H54 (cell line): ENCODE measurements at regions not wholly inside any gene's neighbourhood (a gene's known extent, or its start where the extent isn't known, plus 50 kb on each side); places are given as distances from the start of the nearest gene placed in this dataset.
A peak's percentile ranks its signal among the peaks of the same experiment; 100 is the strongest.

Experiments used
- DNase-seq: peaks from one replicate; pipeline ENCODE4 v3.0.0; 2011; ENCODE audit warnings: low spot score, mixed read lengths; ENCODE audit not compliant: insufficient read length
- FAIRE-seq: peaks from 3 replicates; lab custom pipeline; 2011; peaks lifted over from hg19 to GRCh38; lab: Jason Lieb, UNC
- POLR2A ChIP-seq: IDR thresholded peaks from 2 replicates; pipeline ENCODE4 v1.6.1; 2011; ENCODE audit warnings: low read depth, mild to moderate bottlenecking, low read length

DNA sequence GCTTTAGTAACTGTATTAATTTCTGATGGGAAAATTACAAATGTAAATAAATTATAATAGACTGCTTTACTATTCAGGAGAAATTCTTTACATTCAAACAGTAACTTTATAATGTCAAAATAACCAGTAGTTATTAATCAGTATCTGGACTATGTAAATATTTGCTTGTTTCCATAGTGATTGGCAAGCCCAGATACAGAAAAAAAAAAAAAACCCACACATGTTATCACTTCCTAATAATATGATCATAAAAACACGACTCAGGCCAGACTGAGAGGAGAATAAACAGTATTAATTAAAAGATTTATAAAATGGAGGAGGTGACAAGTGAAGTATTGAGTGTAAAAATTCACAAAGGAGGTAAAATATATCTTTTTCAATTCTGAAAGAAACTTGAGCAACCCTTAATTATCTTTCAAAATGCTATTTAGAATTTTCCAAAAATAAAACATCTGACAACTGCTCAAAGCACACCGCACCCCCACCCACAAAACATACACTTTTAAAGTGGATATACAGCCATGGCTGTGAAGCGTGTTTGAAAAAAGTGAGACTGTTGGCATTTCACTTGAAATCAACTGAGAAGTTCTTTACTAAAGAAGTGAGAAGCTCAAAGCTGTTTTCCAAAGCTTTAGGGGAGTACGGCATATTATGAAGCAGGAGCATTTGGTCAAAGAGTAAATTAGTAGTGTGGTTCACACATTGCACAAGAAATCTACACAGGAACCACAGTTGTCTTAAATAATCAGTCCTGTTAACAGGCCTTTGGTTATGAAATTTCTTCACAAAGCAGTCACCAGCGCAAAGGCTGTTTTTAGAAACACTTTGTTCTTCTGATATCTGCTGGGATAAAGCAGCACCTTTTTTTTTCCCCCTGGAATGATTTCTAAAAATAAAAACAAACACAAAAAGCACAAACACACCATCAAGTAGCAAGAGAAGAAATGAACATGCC lies 475.8 kb downstream of the TXNL1 start:
- no peak for FAIRE-seq
- TF ChIP-seq POLR2A = no peak

DNA sequence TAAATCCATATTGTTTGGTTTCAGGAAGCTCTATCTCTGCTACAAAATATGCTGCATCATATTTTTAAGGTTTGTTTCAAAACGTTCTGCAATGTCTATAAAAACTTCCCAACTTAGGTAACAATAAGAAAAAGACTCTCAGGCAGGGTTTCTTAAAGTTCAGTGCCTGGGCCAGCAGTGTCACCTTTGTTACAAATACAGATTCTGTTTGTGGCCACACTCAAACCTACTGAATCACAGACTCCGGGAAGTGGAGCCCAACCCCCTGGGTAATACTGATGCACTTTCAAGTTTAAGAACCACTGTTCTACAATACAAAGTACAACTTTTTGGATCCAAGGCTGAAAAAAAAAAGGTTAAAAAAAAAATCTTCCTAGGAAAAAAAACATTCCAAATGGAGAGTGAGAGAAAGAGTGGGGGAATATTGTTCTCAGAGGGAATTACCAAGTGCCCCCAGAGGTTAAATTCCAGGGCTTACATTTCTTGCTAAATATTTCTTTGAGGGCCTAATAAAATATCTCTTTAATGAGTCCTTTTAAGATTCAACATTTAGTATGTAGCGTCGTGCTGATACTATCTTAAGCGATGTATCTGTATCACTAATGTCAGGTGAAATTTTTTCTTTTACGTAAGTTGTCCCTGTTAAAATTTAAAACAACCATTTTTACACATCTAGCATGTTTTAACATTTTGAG lies 476.7 kb downstream of the TXNL1 start:
- no peak for TF ChIP-seq POLR2A
- FAIRE-seq (no peak), DNase-seq (no peak)

More for the DNA sequence above, 475.8 kb downstream of the TXNL1 start:
- no peak for DNase-seq

DNA sequence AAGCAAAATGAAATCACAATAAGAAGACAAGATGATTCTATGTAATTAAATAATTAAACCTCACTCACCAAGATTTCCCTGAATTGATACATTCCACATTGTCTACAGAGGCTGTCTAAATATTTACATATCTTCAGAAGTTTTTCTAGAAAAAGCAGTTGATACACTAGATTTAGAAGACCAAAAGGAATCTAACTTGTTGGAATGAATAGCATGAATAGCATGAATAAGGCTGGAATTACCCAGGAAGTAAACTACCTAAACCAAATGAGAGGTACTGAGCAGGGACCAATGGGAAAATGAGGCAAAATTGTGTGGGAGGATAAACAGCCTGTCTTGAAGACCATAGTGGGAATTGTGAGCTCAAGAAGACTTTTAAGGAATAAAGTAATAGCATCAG lies 479.7 kb downstream of the TXNL1 start:
- TF ChIP-seq POLR2A = no peak
- DNase-seq (no peak), FAIRE-seq (no peak)

DNA sequence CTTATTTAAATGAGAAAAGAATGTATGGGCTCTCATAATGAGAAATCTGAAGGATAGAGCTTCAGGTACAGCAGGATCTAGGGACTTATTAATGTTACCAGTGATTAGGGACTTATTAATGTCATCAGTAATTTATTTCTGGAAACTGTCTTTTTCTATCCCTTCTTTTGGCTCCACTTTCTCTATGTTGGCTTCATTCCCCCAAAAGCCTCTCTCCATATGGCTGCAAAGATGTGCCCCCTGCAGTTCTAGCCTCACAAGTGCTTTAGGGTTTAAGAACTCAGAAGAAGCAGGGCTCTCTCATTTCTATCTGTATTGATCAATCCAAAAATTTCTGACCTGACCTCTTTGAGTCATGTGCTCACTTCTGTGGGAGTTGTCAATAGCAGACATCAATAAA lies 480.9 kb downstream of the TXNL1 start:
- FAIRE-seq (no peak), DNase-seq (no peak)
- TF ChIP-seq POLR2A = no peak

DNA sequence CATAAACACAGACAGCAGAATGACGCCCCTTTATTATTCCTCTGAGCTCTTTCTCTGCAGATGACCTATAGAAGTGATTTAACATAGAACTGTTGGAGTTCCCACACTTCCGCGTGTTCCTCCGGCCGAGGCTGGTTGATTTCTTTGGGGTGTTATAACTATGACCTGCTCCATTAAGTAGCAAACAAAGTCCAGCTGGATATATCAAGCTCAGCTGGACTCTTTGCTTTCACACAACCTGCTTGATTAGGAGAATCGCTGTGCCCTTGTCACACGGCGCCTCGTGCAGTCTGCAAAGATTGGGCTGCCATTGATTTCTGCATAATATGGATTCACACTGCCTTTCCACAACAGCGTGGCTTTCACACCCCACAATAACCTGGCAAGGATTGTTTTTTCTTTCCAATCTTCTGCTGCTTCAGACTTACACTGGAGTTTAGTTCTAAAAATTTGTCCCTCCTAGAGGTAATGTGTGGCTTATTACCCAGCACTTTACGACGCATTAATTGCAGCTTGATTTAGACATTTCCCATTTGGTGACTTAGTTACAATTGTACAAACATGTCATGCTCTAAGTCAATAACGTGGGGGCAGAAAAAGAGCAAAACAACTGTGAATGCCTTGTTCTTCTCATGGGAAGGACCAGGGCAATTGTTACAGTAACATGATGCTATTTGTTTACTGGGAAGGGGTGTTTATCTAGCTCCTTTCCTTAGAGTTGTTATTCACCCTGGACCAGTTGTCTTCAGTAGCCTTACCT lies 485.7 kb downstream of the TXNL1 start:
- DNase-seq (no peak), FAIRE-seq (no peak)

DNA sequence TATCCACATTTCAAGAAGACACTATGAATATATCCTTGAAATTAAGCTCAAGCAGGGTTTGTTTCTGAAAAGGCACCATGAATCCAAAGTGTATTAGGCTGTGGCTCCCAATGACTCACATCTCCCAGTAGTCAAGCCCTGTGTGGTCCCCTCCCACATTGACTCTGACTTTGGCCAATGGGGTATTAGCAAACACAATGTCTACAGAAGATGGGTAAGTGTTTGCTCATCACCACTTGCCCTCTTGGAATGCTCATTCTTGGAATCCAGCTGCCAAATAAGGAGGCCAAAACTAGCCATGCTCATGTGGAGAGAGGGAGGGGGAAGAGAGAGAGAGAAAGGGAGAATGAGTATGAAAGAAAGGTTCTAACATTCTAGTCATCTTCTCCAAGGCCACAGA lies 490.0 kb downstream of the TXNL1 start:
- no peak for TF ChIP-seq POLR2A
- no peak for FAIRE-seq

More for the DNA sequence above, 485.7 kb downstream of the TXNL1 start:
- TF ChIP-seq POLR2A = no peak

DNA sequence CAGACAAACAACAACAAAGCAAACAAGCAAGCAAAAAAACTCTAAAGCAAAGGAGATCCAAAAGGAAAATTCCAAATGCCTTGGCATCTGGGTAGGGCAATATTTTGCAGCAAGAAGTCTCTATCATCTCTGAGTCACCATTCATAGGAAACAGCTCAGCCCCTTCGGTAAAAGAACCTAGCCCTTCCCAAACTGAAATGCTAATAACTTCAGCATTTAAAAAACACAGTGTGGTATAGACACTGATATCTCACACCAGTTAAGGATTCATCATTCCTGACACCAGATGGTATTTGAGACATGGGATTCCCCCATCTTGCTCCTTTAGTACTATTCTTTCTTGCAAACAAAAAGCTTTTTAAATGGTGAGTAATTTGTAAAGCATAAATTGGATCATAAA lies 491.8 kb downstream of the TXNL1 start:
- TF ChIP-seq POLR2A = no peak
- DNase-seq (no peak), FAIRE-seq (no peak)

More for the DNA sequence above, 490.0 kb downstream of the TXNL1 start:
- peak; percentile 3 for DNase-seq

DNA sequence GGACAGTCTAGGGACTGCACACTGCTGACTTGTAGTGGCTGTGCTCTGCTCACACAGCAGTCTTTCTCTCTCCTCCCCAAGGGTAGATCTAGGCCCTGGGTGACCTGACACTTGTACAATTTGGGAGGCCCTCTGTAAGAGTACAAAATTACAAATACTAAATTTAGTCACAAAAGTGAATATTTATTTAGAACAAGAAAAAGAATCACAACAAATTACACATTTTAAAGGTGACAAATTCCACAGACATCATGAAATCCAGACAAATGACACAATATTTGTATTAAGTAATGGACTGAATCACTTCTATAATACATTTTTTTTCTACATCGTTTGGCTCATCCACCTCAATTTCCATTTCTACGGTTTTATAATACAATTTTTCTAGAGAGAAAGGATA lies 496.4 kb downstream of the TXNL1 start:
- FAIRE-seq = no peak
- no peak for DNase-seq
- no peak for TF ChIP-seq POLR2A

DNA sequence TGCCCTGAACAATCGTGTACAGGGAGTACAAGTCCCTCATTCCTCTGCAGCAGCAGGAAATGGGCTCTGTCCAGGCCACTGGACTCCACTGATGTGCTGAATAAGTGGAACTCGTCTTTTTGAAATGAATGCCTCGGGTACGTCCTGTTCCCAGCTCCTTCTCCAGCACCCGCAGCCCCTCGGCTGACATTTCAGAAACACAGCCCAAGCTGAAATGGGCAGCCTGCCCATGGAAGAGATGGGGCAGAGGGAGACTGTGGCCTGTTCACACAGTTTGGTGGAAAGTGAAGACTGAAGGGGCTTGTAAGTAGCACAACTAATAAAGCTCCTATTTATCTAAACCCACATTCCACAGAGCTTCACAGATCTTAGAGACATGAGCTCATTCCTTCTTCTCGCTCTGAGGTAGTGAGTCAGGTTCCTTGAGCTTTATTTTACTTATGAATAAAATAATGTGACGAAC lies 498.6 kb downstream of the TXNL1 start:
- FAIRE-seq (no peak), DNase-seq (no peak)
- TF ChIP-seq POLR2A = no peak

DNA sequence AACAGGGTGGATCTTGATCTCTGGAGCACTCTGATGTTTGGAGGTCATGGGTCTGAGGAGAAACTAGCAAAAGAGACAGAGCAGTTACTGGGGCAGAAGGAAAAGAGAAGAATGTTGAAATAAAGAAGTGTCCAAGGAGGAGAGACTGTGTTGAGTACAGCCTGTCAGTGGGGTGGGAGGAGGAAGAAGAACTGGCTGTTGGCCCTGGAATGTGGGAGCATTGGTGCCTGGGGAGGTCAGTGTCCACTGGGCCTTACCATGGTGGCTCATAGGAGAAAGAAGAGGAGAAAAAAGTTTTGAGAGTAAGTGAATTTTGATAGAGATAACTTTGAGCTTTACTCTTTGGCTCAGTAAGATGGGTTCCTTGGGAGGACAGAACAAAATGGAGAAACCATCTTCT lies 499.0 kb downstream of the TXNL1 start:
- DNase-seq = no peak
- no peak for TF ChIP-seq POLR2A
- no peak for FAIRE-seq

DNA sequence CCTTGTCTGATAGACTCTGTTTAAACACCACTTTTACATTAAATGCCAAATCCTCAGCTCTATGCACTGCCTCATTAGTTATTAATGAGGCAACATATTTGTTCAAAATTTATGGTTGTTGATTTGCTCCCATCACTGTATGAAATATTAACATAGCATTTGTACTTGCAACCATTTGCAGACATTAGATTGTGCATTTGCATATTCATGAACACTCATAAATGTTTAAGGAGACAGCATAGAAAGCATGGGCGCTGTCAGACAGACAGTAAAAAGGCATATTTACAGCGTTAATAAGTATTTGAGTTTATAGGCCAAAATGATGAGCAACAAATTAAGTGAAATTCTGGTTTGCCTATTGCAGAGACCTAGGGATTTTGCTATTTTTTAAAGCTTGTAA lies 502.3 kb downstream of the TXNL1 start:
- TF ChIP-seq POLR2A = no peak
- no peak for DNase-seq
- no peak for FAIRE-seq

DNA sequence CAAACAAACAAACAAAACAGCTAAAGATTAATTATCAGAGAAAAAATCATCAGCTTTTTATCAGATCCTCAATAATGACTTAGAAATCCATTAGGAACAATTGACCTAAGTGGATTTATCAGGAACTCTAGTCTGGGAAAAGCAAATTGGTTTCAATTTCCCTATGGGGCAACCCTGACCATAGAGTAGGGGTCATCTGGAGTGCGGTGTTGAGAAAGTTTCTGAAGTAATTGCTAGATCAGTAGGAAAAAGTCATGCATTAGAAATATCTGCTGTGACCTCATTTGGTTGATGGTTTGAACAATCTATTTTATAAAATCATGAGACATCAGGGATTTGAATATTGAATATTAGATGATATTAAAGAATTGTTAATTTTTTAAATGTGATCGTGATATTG lies 507.9 kb downstream of the TXNL1 start:
- DNase-seq (no peak), FAIRE-seq (no peak)
- TF ChIP-seq POLR2A = no peak

DNA sequence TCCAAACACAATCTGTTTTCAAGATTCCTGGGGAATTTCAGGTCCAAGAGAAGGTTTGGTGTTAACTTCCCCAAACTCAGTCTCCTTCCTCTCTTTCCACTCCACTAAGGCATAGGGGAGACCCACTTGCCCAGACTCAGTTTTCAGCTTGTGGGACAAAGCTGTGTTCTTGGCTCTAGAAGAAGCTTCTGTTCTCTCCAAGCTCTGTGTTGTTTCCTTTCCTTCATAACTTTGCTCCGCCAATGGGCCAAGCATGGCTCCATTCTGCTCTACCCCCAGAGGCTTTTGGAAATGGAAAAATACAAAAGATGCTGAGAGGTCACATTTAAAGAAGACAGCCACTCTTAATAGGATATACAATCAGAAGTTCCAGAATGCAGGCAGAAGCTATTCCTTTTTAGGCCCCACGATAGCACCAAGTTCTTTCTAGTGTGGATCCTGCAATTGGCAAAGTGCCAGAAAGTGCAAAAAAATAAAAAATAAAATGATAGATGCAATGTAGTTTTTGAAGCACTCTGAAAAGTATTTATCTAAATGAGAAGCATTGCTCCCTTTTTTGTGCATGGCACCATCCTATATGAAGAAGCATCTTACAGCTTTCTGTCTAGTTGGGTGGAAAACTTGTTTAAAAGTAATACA lies 510.1 kb downstream of the TXNL1 start:
- no peak for TF ChIP-seq POLR2A
- DNase-seq = no peak
- FAIRE-seq = no peak
